GM18868 (cell line): ENCODE measurements at regions not wholly inside any gene's neighbourhood (a gene's known extent, or its start where the extent isn't known, plus 50 kb on each side); places are given as distances from the start of the nearest gene placed in this dataset.
"Not testable (repeated sequence)": the region's sequence is repeated elsewhere in the genome, so short reads cannot be mapped to it uniquely, and the experiment has no call there.

Source experiments
- ATAC-seq: cut with Tn5 transposase; IDR thresholded peaks from one replicate; pipeline ENCODE4 v1.9.1; 2021; ENCODE audit warnings: mild to moderate bottlenecking, moderate library complexity; ENCODE audit not compliant: unreplicated experiment

DNA sequence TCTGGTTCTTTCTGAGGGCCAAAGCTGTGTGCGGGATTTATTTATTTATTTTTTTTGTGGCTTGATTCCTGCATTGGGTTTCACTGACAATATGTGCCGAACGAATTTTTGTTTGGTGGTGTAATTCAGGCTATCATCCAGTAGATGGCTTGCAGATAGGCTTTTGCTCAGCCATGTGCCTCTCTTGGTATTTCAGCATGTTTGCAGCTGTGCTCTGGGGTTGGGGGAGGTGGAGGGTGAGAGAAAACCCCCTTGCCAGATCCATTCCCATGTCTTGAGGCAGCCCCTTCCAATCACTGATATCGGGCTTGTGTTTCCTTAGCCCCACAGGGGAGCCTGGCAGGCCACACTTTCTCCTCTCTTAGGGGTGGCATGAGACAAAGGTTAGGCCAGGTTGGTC is 302.4 kb downstream of the PTGER3 start:
- peak; percentile 53 for ATAC-seq

DNA sequence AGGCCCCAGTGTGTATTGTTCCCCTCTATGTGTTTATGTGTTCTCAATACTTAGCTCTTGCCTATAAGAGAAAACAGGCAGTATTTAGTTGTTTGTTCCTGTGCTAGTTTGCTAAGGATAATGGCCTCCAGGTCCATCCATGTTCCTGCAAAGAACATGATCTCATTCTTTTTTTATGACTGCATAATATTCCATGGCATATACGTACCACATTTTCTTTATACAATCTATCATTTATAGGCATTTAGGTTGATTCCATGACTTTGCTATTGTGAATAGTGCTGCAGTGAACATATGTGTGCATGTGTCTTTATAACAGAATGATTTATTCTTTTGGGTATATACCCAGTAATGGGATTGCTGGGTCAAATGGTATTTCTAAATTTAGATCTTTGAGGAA is 301.6 kb downstream of the PTGER3 start:
- ATAC-seq: not testable (repeated sequence)

DNA sequence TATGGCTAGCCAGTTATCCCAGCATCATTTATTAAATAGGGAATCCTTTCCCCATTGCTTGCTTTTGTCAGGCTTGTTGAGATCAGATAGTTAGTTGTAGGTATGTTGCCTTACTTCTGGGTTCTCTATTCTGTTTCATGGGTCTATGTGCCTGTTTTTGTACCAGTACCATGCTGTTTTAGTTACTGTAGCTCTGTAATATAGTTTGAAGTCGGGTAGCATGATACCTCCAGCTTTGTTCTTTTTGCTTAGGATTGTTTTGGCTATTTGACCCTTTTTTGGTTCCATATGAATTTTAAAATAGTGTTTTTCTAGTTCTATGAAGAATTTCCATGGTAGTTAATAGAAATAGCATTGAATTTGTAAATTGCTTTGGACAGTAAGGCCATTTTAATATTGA is 300.5 kb downstream of the PTGER3 start:
- not testable (repeated sequence) for ATAC-seq

DNA sequence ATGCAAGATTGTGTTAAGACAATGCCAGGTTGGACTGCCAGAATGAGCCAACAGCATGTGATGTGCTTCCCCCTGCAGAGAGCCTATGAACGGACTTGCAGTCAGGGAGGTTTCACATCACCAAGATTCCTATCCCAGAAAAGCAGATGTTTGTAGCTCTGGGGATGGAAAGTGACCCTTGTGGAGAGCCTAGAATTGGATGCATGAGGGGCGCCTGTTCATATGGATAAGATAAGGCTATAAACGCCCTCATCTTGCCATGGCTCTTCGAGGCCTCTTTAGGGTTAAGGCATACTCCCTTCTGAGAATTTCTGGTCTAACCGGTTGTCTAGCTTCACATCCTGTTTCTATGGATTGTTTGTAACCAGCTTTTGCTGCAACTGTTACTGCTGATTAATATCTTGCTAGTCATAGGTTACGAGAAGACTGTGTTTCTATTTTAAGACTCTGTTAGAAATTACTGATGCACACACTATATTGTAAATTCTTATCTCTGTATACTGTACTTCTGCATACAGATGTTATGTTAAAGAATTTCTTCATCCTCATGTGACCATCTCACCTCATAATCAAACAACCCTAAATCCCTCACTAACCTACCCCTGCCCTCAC is 295.8 kb downstream of the PTGER3 start:
- ATAC-seq: not testable (repeated sequence)

DNA sequence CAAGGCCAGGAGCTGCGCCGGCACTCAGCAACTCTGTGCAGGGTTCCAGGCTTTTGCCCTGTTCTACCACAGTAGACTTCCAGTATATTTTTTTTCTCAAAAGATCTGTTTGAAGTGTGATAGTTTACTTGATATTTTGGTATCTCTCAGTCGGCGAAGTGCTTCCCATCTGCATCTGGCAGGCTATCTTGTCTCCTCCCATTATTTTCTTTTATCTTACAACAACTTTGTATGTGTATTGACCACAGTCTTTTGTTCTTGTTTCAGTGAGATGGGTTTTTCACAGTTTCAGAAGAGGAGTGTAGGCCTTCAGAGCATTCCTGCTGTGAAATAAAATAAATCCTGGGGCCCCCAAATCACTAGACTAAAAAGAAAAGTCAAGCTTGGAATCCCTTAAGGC is 292.9 kb downstream of the PTGER3 start:
- ATAC-seq: no peak

DNA sequence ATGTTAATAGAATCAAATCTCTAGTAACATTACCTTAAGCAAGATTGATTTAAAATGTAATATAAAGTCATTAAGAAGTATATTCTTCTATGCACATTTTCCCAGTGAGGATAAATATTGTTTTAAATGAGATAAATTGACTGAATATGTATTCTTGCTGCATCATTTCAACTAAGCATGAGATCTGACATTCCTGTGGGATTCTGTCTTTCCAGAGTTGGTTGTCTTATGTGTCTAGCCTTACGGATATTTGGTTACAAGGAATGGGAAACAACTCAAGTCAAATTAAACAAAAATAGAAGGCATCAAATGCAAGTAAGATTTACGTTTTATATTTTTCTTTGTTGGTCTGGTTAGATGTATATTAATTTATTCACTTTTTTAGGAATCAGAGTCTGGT is 287.5 kb downstream of the PTGER3 start:
- no peak for ATAC-seq

DNA sequence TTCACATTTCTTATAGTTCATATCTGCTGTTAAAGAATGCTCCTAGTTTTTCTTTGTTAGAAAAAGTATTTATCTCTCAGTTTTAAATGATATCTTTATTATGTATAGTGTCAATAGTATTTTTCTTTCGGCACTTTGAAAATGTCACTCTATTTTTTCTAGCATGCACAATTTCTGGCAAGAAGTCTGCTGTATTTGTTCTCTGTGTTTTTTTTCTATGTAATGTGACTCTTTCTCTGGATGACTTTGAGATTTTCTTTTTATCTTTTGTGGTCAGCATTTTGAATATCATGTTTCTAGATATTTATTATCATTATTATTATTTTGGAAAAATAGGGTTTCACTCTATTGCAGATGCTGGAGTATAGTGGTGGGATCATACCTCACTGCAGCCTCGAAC is 285.2 kb downstream of the PTGER3 start:
- no peak for ATAC-seq

DNA sequence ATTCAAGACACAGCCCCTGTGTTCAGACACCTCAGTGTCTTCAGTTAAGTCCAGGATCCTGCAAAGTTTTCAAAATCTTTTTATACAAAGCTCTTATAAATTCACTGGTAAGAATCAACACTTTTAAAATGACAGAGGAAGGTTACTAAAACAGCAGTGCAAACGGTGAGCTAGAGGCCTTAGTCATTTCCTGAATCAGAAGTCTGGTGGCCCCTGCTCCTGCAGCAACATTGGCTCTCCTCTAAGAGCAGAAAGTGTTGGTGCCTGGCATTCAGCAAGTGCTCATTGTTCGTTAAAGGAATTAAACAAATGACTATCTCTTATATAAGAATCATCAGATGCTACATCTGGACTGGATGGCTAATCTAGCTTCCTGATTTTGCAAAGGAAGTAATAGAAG is 282.9 kb downstream of the PTGER3 start:
- ATAC-seq: no peak

DNA sequence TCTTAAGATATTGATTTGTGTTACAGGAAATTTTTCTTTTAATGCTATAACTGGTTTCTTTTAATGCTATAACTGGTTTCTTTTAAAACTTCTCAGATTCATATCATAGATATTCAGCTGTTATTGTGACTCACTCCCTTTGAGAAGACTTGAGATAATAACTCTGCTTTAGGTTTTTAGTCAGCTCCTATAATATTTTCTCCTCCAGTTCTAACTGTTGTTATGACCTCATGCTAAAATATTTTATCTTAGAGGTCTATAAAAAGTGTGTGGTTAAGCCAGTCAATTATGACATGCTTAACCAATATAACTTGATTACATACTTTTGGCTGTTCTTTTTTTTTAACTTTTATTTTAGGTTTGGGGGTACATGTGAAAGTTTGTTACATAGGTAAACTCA is 280.2 kb downstream of the PTGER3 start:
- ATAC-seq: no peak

DNA sequence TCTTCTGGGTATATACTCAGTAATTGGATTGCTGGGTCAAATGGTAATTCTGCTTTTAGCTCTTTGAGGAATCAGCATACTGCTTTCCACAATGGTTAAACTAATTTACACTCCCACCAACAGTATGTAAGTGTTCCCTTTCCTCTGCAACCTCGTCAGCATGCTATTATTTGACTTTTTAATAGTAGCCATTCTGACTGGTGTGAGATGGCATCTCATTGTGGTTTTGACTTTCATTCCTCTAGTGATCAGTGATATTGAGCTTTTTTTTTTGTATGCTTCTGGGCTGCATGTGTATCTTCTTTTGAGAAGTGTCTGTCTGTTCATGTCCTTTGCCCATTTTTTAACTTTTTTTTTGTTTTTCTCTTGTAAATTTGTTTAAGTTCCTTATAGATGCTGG is 279.4 kb downstream of the PTGER3 start:
- no peak for ATAC-seq

DNA sequence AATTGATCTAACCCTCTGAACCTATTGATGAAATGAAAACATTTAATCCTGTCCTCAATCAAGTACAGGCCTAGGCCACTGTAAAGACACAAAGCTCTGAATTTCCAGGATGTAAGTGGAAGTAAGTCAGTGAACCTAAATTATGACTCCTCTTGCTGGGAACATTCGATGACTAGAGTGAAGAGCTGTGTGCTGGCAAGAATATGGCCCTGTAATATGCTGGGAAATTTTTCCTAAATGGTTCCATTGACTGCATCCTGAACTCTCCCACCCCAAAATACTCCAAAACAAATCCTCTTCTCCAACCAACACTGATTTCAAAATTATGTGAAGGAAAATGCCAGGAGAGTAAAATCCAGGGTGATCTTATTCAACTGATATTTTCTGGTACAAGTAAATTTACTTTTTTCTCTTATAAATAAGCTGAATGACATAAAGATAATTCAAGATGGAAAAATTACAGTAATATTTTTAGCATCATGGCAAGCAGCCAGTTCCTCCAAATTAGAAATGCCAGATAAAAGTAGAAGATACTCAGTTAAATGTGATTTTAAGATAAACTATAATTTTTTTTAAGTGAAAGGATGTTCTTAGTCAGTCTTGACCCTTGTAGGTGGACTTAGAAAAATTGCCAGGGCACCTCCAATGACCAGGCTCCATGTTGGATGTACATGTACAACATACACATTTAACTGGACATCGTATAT is 269.4 kb downstream of the PTGER3 start:
- no peak for ATAC-seq

DNA sequence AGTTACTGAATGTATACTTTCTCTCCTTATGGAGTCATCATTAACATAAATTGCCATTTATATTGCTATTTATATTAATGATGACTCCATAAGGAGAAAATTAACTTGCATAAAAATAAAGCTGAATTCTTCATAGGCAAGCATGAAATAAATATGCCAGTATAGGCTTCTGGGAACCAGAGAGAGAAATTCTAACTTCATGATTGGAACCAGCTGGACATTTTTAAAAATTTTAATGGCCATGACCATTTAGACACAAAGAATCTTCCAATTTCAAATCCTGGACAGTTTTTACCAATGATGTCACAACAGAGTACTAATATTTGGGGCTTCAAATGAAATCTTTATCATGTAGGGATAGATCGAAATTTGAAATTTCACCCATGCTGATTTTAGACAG is 268.7 kb downstream of the PTGER3 start:
- no peak for ATAC-seq

DNA sequence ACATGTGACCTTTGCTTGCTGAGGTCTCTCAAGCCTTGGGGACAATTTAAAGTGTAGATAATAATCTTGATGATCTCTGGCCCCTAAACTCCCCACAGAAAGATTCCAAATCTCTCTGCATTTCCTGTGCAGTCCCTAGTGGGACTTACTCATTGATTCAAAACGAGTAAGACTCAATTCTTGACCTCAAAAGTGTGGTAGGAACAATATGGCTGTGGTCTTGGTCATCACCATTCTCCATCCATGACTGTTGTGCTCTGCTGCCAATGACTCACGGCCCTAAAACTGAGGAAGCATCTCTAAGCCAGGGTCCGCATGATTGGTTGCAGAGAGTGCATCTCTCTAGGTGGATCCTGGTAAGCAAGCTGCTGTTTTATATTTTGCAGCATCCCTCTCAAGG is 268.0 kb downstream of the PTGER3 start:
- ATAC-seq: no peak

DNA sequence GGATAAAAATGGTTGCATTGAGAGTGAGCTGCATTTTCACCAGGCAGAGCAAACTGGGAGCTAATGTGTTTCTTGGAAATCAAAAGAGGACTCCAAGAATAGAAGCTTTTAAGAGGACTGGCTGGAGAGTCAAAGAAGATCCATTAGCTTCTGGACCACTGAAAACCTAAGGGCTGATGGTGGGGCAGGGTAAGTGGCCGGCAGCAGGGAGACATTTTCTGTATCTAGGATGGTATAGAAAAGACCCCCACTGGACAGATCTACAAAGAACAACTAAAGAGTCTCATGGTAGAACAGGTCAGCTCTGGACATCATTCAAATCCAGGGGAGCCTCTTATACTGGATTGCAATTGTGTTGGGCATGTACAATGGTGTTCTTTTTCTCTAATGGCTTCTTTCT is 262.3 kb downstream of the PTGER3 start:
- no peak for ATAC-seq

DNA sequence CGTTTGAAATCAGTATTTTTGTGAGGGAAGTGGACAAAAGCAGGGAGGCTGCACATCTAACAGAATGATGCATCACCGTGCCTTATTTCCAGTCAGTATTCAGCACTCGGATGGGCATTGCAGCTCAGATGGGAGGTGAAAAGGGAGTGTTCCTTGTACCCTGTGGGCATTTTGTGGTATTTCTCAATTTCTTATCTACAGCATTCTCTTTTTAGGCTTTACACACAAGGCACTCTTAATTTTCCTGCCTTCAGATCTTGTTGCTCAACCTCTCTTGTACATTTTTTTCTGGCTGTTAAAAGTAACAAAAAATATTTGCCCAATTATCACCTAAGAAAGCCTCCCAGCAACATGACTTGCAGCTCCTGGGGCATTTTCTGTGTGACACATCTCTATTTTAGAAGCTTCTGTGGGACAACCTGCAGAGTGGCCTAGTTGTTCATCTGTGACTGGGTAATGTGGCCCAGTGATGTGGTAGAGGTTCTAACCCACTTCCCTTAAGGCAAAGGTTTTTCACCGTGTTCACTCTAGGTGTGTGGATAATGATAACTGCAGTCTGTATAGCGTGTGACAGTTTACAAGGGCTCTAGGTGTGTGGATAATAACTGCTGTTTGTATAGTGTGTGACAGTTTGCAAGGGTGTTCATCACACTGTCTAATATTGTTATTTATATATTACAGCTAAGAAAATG is 257.2 kb downstream of the PTGER3 start:
- no peak for ATAC-seq

DNA sequence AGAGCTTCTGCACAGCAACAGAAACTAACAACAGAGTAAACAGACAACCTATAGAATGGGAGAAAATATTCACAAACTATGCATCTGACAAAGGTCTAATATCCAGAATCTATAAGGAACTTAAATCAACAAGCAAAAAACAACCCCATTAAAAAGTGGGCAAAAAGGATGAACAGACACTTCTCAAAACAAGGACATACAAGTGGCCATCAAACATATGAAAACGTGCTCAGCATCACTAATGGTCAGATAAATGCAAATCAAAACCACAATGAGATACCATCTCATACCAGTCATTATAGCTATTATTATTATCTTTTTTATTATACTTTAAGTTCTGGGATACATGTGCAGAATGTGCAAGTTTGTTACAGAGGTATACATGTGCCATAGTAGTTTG is 252.6 kb downstream of the PTGER3 start:
- ATAC-seq: not testable (repeated sequence)

DNA sequence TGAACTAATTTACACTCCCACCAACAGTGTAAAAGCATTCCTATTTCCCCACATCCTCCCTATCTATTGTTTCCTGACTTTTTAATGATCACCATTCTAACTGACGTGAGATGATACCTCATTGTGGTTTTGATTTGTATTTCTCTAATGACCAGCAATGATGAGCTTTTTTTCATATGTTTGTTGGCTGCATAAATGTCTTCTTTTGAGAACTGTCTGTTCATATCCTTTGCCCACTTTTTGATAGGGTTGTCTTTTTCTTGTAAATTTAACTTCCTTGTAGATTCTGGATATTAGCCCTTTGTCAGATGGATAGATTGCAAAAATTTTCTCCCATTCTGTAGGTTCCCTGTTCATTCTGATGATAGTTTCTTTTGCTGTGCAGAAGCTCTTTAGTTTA is 251.3 kb downstream of the PTGER3 start:
- not testable (repeated sequence) for ATAC-seq

DNA sequence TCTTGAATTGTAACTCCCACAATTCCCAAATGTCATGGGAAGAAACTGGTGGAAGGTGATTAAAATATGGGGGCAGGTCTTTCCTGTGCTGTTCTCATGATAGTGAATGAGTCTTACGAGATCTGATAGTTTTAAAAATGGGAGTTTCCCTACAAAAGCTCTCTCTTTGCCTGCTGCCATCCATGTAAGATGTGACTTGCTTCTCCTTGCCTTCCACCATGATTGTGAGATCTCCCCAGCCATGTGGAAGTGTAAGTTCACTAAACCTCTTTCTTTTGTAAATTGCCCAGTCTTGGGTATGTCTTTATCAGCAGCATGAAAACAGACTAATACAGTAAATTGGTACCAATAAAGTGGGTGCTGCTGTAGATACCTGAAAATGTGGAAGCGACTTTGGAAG is 245.0 kb downstream of the PTGER3 start:
- ATAC-seq: not testable (repeated sequence)

DNA sequence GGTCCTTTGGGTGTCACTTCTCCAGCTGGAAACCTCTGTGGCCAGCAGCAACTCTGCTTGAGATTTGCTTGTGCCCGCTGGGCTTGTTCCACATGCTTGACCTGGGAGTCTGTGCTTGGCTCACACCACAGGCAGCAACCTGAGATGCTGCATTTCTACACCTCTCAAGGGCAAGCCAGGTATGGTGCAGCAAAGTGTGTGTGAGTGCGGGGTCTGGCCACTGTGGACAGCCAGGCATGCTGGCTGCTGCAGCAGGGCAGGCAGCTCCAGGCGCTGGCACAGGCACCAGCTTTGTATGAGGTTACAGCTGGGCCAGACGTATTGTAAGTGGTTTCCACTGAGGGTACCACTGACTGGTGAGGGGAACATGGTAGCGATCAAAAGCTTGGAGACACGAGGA is 242.0 kb downstream of the PTGER3 start:
- ATAC-seq: no peak

DNA sequence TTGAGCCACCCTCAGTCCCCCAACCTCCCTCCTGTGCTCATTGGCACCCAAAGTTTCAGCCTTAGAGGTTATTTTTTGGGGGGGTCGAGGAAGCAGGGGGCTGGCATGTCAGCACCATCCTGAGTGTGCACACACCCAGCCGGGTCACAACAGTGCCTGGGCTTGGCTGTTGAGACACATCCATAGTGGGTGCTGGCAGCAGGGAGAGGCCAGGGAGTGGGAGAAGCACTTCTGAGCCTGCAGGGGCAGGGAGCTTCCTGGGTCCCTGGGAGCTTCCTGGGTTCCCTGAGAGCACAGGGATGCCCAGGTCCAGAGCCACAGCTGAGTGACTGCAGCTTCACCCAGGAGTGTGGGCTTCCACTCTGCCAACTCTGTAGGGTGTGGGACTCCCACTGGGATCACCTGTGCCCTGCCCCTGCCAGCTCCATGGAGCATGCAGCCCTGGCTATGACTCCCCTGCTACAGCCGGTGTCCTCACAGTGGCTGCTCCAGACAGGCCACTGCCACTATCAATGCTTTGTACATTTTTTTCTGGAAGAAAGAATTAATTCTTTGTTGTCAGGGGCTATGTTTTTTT is 240.4 kb downstream of the PTGER3 start:
- ATAC-seq: no peak

DNA sequence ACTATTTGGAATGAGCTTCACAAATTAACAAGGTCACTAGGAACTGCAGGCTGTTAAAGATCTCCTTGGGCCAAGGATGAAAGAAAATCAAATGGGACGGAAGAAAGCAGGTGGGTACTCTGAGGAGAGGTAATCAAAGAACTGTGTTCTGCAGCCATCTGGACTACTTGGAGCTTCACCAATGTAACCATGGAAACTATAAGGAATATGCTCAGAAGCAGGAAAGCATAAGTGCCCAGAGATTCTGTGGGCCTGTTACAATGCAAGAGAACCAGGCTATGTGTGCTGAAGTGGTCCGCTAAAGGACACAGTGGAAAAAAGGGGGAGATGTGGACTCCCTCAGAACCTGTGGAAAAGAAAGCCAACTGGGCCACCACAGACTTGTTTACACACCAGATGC is 238.5 kb downstream of the PTGER3 start:
- ATAC-seq: no peak

DNA sequence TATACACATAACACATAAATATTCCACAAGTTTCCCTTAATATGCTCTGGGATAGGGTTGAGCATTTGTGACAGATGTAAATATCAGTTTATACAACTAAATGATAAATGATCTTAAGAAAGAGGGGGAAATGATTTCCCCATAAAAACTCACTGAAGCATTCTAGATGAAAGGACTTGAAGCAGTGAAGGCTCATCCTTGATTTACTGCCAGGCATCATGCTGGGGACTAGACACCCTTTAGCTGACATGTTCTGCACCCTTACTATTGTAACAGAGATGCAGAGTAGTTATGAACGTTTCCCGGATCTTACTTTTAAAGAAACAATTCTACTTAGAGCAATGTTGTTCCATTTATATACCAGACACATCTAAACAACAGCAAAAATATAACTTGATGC is 235.8 kb downstream of the PTGER3 start:
- no peak for ATAC-seq
